ENCODE measurements at regions not wholly inside any gene's neighbourhood (a gene's known extent, or its start where the extent isn't known, plus 50 kb on each side); places are given as distances from the start of the nearest gene placed in this dataset.

GRCh38 chr17:6208608-6209180 lies 138.5 kb downstream of the WSCD1 start:
- Histone ChIP-seq H3K36me3 (ENCODE audit: insufficient read depth, low read depth, low read length) (no peaks in the 10 kb centered on the region), H3K9me3 (ENCODE audit: insufficient read depth, low read depth, low read length) (no peaks in the 10 kb centered on the region), H3K27ac (ENCODE audit: low read length) (no peak overlapping the region), H3K27me3 (ENCODE audit: insufficient read depth, low read length) (no peaks in the 10 kb centered on the region), H3K4me3 (ENCODE audit: low read length) (no peak overlapping the region), H3K4me1 (ENCODE audit: insufficient read depth, low read length) (no peaks in the 10 kb centered on the region), H3K9ac (ENCODE audit: low read depth, low read length) (no peak overlapping the region)

- Histone ChIP-seq H3K9me3 (ENCODE audit: insufficient read depth, low read depth, low read length) (no peaks in the 10 kb centered on the region), H3K27me3 (ENCODE audit: insufficient read depth, low read length) (no peaks in the 10 kb centered on the region), H3K4me1 (ENCODE audit: insufficient read depth, low read length) (no peaks in the 10 kb centered on the region), H3K27ac (ENCODE audit: low read length) (no peak overlapping the region), H3K36me3 (ENCODE audit: insufficient read depth, low read depth, low read length) (no peaks in the 10 kb centered on the region), H3K9ac (ENCODE audit: low read depth, low read length) (no peak overlapping the region), H3K4me3 (ENCODE audit: low read length) (no peak overlapping the region)
Measured at GRCh38 chr17:6205525-6205924, 135.3 kb downstream of the WSCD1 start.

- Histone ChIP-seq H3K4me3 (ENCODE audit: low read length) (no peak overlapping the region), H3K4me1 (ENCODE audit: insufficient read depth, low read length) (no peaks in the 10 kb centered on the region), H3K9me3 (ENCODE audit: insufficient read depth, low read depth, low read length) (no peaks in the 10 kb centered on the region), H3K9ac (ENCODE audit: low read depth, low read length) (no peak overlapping the region), H3K27ac (ENCODE audit: low read length) (no peak overlapping the region), H3K27me3 (ENCODE audit: insufficient read depth, low read length) (no peaks in the 10 kb centered on the region), H3K36me3 (ENCODE audit: insufficient read depth, low read depth, low read length) (no peaks in the 10 kb centered on the region)
Measured at GRCh38 chr17:6205033-6205432, 134.9 kb downstream of the WSCD1 start.

GRCh38 chr17:6204203-6204722 lies 134.1 kb downstream of the WSCD1 start:
- no peak overlapping the region for H3K9ac ChIP-seq (ENCODE audit: low read depth, low read length)
- H3K4me3 ChIP-seq (ENCODE audit: low read length): no peak overlapping the region
- no peaks in the 10 kb centered on the region for H3K36me3 ChIP-seq (ENCODE audit: insufficient read depth, low read depth, low read length)
- no peak overlapping the region for H3K27ac ChIP-seq (ENCODE audit: low read length)
- H3K4me1 ChIP-seq (ENCODE audit: insufficient read depth, low read length): no peaks in the 10 kb centered on the region
- no peaks in the 10 kb centered on the region for H3K27me3 ChIP-seq (ENCODE audit: insufficient read depth, low read length)
- H3K9me3 ChIP-seq (ENCODE audit: insufficient read depth, low read depth, low read length): no peaks in the 10 kb centered on the region

GRCh38 chr17:6196355-6196754 lies 126.2 kb downstream of the WSCD1 start:
- Histone ChIP-seq H3K27me3 (ENCODE audit: insufficient read depth, low read length) (no peaks in the 10 kb centered on the region), H3K9ac (ENCODE audit: low read depth, low read length) (no peak overlapping the region), H3K4me3 (ENCODE audit: low read length) (no peak overlapping the region), H3K9me3 (ENCODE audit: insufficient read depth, low read depth, low read length) (no peaks in the 10 kb centered on the region), H3K27ac (ENCODE audit: low read length) (no peak overlapping the region), H3K36me3 (ENCODE audit: insufficient read depth, low read depth, low read length) (no peaks in the 10 kb centered on the region), H3K4me1 (ENCODE audit: insufficient read depth, low read length) (no peaks in the 10 kb centered on the region)

- Histone ChIP-seq H3K27me3 (ENCODE audit: insufficient read depth, low read length) (no peaks in the 10 kb centered on the region), H3K9ac (ENCODE audit: low read depth, low read length) (no peak overlapping the region), H3K4me1 (ENCODE audit: insufficient read depth, low read length) (no peaks in the 10 kb centered on the region), H3K36me3 (ENCODE audit: insufficient read depth, low read depth, low read length) (no peaks in the 10 kb centered on the region), H3K4me3 (ENCODE audit: low read length) (no peak overlapping the region), H3K9me3 (ENCODE audit: insufficient read depth, low read depth, low read length) (no peaks in the 10 kb centered on the region), H3K27ac (ENCODE audit: low read length) (no peak overlapping the region)
Measured at GRCh38 chr17:6195123-6195522, 124.9 kb downstream of the WSCD1 start.

GRCh38 chr17:6191405-6192324 lies 121.5 kb downstream of the WSCD1 start:
- no peaks in the 10 kb centered on the region; the same call in 1 of the 2 replicates for H3K9me3 ChIP-seq (ENCODE audit: insufficient read depth, low read depth, low read length)
- no peaks in the 10 kb centered on the region for H3K27me3 ChIP-seq (ENCODE audit: insufficient read depth, low read length)

GRCh38 chr17:6187836-6188235 lies 117.7 kb downstream of the WSCD1 start:
- no peaks in the 10 kb centered on the region for H3K27me3 ChIP-seq (ENCODE audit: insufficient read depth, low read length)
- H3K4me3 ChIP-seq (ENCODE audit: low read length): no peak overlapping the region
- H3K9ac ChIP-seq (ENCODE audit: low read depth, low read length): no peak overlapping the region
- no peaks in the 10 kb centered on the region; the same call in 1 of the 2 replicates for H3K9me3 ChIP-seq (ENCODE audit: insufficient read depth, low read depth, low read length)
- H3K36me3 ChIP-seq (ENCODE audit: insufficient read depth, low read depth, low read length): no peaks in the 10 kb centered on the region
- H3K4me1 ChIP-seq (ENCODE audit: insufficient read depth, low read length): 0 out of 2 replicates have a peak, but pooled peaks cover 4% of the 10 kb centered on the region
- H3K27ac ChIP-seq (ENCODE audit: low read length): no peak overlapping the region

More at GRCh38 chr17:6191405-6192324, 121.5 kb downstream of the WSCD1 start:
- H3K27ac ChIP-seq (ENCODE audit: low read length): no peak overlapping the region
- 0 out of 2 replicates have a peak, but pooled peaks cover 4% of the 10 kb centered on the region for H3K4me1 ChIP-seq (ENCODE audit: insufficient read depth, low read length)
- no peak overlapping the region for H3K9ac ChIP-seq (ENCODE audit: low read depth, low read length)
- no peak overlapping the region for H3K4me3 ChIP-seq (ENCODE audit: low read length)
- no peaks in the 10 kb centered on the region for H3K36me3 ChIP-seq (ENCODE audit: insufficient read depth, low read depth, low read length)

- Histone ChIP-seq H3K4me1 (ENCODE audit: insufficient read depth, low read length) (0 out of 2 replicates have a peak, but pooled peaks cover 4% of the 10 kb centered on the region), H3K9ac (ENCODE audit: low read depth, low read length) (no peak overlapping the region), H3K4me3 (ENCODE audit: low read length) (no peak overlapping the region), H3K9me3 (ENCODE audit: insufficient read depth, low read depth, low read length) (no peaks in the 10 kb centered on the region; the same call in 1 of the 2 replicates), H3K27me3 (ENCODE audit: insufficient read depth, low read length) (no peaks in the 10 kb centered on the region), H3K27ac (ENCODE audit: low read length) (no peak overlapping the region), H3K36me3 (ENCODE audit: insufficient read depth, low read depth, low read length) (no peaks in the 10 kb centered on the region)
Measured at GRCh38 chr17:6186998-6187397, 116.8 kb downstream of the WSCD1 start.

- no peaks in the 10 kb centered on the region for H3K27me3 ChIP-seq (ENCODE audit: insufficient read depth, low read length)
Measured at GRCh38 chr17:6184508-6184907, 114.3 kb downstream of the WSCD1 start.

GRCh38 chr17:6179017-6179416 lies 108.8 kb downstream of the WSCD1 start:
- Histone ChIP-seq H3K36me3 (ENCODE audit: insufficient read depth, low read depth, low read length) (no peaks in the 10 kb centered on the region), H3K4me1 (ENCODE audit: insufficient read depth, low read length) (no peaks in the 10 kb centered on the region), H3K27ac (ENCODE audit: low read length) (no peak overlapping the region), H3K9me3 (ENCODE audit: insufficient read depth, low read depth, low read length) (no peaks in the 10 kb centered on the region), H3K27me3 (ENCODE audit: insufficient read depth, low read length) (no peaks in the 10 kb centered on the region), H3K4me3 (ENCODE audit: low read length) (no peak overlapping the region), H3K9ac (ENCODE audit: low read depth, low read length) (no peak overlapping the region)

More at GRCh38 chr17:6184508-6184907, 114.3 kb downstream of the WSCD1 start:
- Histone ChIP-seq H3K27ac (ENCODE audit: low read length) (no peak overlapping the region), H3K4me1 (ENCODE audit: insufficient read depth, low read length) (0 out of 2 replicates have a peak, but pooled peaks cover 4% of the 10 kb centered on the region), H3K36me3 (ENCODE audit: insufficient read depth, low read depth, low read length) (no peaks in the 10 kb centered on the region), H3K4me3 (ENCODE audit: low read length) (no peak overlapping the region), H3K9ac (ENCODE audit: low read depth, low read length) (no peak overlapping the region), H3K9me3 (ENCODE audit: insufficient read depth, low read depth, low read length) (no peaks in the 10 kb centered on the region; the same call in 1 of the 2 replicates)

All from iPS-20b (cell line).